NCI-H2227 (cell line): ENCODE measurements at regions not wholly inside any gene's neighbourhood (a gene's known extent, or its start where the extent isn't known, plus 50 kb on each side); places are given as distances from the start of the nearest gene placed in this dataset.
"Not testable (repeated sequence)": the region's sequence is repeated elsewhere in the genome, so short reads cannot be mapped to it uniquely, and the experiment has no call there.

Experiments
- DNase-seq: peaks from one replicate; lab custom pipeline; 2025; ENCODE audit not compliant: unreplicated experiment; lab: John Stamatoyannopoulos, UW

DNA sequence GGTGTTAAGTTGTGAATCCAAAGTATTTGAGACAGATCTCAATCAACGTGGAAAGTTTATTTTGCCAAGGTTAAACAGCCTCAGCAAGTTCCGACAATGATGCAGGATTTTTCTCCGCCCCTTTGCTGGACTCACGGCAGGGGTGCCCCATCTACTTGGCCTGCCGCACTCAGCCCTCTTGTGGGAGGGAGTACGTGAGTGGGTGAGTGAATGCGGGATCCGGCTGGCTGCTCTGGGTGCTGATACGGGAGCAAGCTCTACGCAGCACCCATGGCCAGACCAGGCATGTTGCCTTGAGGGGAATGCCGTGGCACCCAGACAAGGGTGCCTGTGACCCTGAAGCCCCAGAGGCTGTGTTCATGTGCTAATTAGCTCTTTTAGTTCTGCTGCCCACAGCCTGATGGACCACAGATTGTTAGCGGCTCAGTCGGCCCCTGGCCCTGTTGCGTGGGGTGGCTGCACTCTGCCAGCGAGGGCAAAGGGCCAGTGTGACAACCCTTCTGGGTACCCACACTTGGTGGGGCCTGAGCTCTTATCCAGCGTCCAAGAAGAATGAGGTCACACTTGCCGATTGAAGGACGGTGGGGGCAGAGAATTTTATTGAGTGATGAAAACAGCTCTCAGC lies 81.2 kb upstream of the FAM153A start:
- not testable (repeated sequence) for DNase-seq

GRCh38 chr5:177857642-177858200 lies 75.0 kb upstream of the FAM153A start:
- DNase-seq = not testable (repeated sequence)

DNA sequence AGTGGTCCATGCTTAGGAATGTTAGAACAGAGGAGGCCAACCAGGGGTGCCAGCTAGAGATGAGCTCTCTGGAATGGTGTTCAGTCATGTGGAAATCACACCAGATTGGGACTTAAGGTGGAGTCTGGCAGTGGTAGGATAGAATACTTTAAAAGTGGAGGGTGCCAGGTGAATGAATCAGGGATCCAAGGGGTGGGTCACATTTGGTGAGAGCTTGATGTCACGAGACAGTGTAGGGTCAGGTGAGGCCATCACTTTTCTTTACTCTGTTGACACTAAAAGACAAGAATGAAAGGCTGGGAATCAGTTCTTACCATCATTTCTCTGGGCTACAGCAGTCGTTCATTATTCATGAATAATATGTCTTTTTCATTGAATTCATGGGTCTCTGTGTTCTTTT lies 73.8 kb upstream of the FAM153A start:
- DNase-seq = not testable (repeated sequence)

DNA sequence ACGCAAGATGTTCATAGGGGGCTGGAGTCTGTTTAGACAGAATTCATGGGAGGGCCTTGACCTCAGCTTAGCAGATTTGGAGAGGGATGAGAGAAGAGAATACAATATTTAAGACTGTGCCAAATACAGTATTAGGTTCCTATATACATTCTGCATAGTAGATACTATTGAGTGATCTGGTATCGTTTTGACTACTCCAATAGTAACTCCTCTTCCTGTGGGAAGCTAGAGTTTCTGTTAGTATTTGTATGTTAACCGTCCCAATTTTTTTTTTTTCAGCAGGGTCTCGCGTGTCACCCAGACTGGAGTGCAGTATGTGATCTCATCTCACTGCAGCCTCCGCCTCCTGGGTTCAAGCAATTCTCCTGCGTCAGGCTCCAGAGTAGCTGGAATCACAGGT lies 65.2 kb upstream of the FAM153A start:
- not testable (repeated sequence) for DNase-seq

DNA sequence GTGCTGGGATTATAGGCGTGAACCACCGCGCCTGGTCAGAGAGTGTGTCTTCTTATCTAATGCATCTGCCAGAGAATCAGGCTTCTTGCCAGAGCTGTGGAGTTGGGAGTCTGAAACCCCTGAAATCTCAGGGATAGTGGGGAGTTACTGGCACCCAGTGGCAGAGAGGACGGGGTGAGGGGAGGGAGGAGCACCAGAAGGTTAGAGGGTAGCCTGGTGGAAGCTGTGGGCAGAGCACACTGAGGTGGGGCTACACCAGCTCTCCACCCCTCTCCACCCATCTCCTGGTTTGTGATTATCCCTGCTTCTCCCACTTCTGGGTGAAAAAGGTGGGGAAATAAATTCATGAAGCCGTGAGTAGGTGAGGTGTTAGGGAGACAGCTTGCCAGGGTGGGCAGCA lies 63.9 kb upstream of the FAM153A start:
- DNase-seq = not testable (repeated sequence)

- DNase-seq = not testable (repeated sequence)
These were observed 63.2 kb upstream of the FAM153A start for GRCh38 chr5:177845906-177846305.

- not testable (repeated sequence) for DNase-seq
These were observed 53.5 kb upstream of the FAM153A start for GRCh38 chr5:177836191-177836590.
